ENCODE measurements at regions not wholly inside any gene's neighbourhood (a gene's known extent, or its start where the extent isn't known, plus 50 kb on each side); places are given as distances from the start of the nearest gene placed in this dataset.

- no peak overlapping the region for H3K27ac ChIP-seq
- no peak for TF ChIP-seq ZFX (IDR thresholded peaks at IDR 0.05; ENCODE audit: borderline replicate concordance)
- TF ChIP-seq CTCF (IDR thresholded peaks at IDR 0.05): no peak
Observed at GRCh38 chr1:56370513-56370912, 208.8 kb downstream of the PLPP3 start.

- no peak for TF ChIP-seq CTCF (IDR thresholded peaks at IDR 0.05)
- TF ChIP-seq ZFX (IDR thresholded peaks at IDR 0.05; ENCODE audit: borderline replicate concordance): no peak
Observed at GRCh38 chr1:56363007-56363770, 216.2 kb downstream of the PLPP3 start.

GRCh38 chr1:56360021-56360420 lies 219.3 kb downstream of the PLPP3 start:
- H3K27ac ChIP-seq: no peak overlapping the region

More at GRCh38 chr1:56363007-56363770, 216.2 kb downstream of the PLPP3 start:
- H3K27ac ChIP-seq: no peak overlapping the region

GRCh38 chr1:56359056-56359455 lies 220.3 kb downstream of the PLPP3 start:
- H3K27ac ChIP-seq: no peak overlapping the region
- TF ChIP-seq ZFX (IDR thresholded peaks at IDR 0.05; ENCODE audit: borderline replicate concordance): no peak
- no peak for TF ChIP-seq CTCF (IDR thresholded peaks at IDR 0.05)

More at GRCh38 chr1:56360021-56360420, 219.3 kb downstream of the PLPP3 start:
- TF ChIP-seq CTCF (IDR thresholded peaks at IDR 0.05) (no peak), ZFX (IDR thresholded peaks at IDR 0.05; ENCODE audit: borderline replicate concordance) (no peak)

GRCh38 chr1:56357927-56358690 lies 221.3 kb downstream of the PLPP3 start:
- H3K27ac ChIP-seq: no peak overlapping the region
- TF ChIP-seq ZFX (IDR thresholded peaks at IDR 0.05; ENCODE audit: borderline replicate concordance): no peak

DNA sequence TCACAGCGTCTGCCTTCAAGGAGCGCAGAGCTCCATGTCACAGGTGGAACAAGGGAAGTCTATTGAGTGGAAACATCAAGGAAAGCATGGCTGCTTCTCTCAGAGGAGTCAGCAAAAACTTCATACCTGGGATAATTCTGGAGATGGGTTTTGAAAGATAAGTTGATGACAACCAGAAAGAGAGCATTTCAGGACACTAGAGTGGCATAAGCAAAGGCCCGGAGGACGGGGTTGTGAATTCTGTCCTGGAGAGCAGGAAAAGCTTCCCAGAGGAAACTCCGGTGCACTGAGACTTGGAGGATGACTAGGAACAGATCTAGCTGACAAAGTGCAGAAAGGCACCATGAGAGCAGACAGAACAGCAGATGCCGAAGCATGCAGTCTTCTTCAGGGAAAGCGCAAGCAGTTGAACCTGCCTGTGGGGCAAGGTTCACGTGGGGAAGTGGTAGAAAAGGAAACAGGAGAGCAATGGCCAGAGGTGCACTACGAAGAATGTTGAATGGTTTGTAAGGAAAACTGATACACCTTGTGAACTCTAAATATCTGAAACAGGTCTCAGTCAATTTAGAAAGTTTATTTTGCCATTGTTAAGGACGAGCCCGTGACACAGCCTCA lies 222.9 kb downstream of the PLPP3 start:
- no peak for TF ChIP-seq CTCF (IDR thresholded peaks at IDR 0.05)
- TF ChIP-seq ZFX (IDR thresholded peaks at IDR 0.05; ENCODE audit: borderline replicate concordance): no peak
- no peak overlapping the region for H3K27ac ChIP-seq

DNA sequence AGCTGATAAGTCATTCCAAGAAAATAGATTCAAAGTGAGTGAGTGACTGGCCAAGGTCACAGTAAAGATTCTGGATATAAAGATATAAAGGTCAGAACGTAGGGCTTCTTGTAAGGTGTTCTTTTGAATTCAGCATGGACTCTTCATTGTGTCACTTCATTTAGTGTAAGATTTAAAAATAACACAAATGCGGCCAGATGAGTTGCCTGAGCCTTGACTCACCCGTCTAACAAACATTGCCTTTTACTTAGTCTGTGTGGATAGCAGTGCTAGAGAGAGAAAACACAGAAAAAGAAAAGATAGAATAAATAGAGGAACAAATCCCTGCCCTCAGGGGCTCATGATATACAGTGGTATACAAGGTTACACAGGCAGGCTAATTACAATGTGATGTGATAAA lies 223.4 kb downstream of the PLPP3 start:
- no peak overlapping the region for H3K27ac ChIP-seq
- TF ChIP-seq ZFX (IDR thresholded peaks at IDR 0.05; ENCODE audit: borderline replicate concordance) (no peak), CTCF (IDR thresholded peaks at IDR 0.05) (no peak)

All from 22Rv1 (cell line).